GM10266 (cell line): ENCODE measurements at regions not wholly inside any gene's neighbourhood (a gene's known extent, or its start where the extent isn't known, plus 50 kb on each side); places are given as distances from the start of the nearest gene placed in this dataset.

Source experiments
- DNase-seq: peaks from one replicate; pipeline ENCODE4 v3.0.0; 2012; ENCODE audit errors: extremely low spot score
- TF ChIP-seq, protein P1 (sequence below): IDR thresholded peaks from 2 replicates; pipeline ENCODE4 v1.5.1; 2012; ENCODE audit warnings: mild to moderate bottlenecking, low read depth; ENCODE audit not compliant: control insufficient read depth, insufficient read depth; ENCODE audit errors: missing control alignments

DNA sequence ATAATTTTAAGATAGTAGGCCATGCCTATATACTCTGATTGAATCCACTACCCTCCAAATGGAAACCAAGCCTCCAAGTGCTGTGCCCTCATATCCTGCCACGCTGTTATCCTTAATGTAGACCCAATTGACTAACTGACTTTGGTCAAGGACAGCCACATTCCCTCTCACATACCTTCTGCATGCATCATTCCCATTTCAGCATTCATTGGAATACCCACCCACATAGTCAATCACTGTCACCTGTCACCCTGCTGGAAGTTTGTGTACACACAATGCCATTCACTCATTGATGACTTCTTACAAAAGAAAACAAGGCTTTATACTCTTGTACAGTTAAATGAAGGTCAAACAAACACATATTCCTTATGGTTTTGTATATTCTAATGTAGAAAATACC is 221.1 kb upstream of the PBX1 start:
- DNase-seq: no peak
- TF ChIP-seq, protein P1, sequence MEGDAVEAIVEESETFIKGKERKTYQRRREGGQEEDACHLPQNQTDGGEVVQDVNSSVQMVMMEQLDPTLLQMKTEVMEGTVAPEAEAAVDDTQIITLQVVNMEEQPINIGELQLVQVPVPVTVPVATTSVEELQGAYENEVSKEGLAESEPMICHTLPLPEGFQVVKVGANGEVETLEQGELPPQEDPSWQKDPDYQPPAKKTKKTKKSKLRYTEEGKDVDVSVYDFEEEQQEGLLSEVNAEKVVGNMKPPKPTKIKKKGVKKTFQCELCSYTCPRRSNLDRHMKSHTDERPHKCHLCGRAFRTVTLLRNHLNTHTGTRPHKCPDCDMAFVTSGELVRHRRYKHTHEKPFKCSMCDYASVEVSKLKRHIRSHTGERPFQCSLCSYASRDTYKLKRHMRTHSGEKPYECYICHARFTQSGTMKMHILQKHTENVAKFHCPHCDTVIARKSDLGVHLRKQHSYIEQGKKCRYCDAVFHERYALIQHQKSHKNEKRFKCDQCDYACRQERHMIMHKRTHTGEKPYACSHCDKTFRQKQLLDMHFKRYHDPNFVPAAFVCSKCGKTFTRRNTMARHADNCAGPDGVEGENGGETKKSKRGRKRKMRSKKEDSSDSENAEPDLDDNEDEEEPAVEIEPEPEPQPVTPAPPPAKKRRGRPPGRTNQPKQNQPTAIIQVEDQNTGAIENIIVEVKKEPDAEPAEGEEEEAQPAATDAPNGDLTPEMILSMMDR: no peak

- TF ChIP-seq, protein P1: no peak
Measured at GRCh38 chr1:164343189-164343588, 215.8 kb upstream of the PBX1 start.

GRCh38 chr1:164347980-164348379 is 211.0 kb upstream of the PBX1 start:
- DNase-seq: no peak
- TF ChIP-seq, protein P1: no peak

More at GRCh38 chr1:164343189-164343588, 215.8 kb upstream of the PBX1 start:
- no peak for DNase-seq

DNA sequence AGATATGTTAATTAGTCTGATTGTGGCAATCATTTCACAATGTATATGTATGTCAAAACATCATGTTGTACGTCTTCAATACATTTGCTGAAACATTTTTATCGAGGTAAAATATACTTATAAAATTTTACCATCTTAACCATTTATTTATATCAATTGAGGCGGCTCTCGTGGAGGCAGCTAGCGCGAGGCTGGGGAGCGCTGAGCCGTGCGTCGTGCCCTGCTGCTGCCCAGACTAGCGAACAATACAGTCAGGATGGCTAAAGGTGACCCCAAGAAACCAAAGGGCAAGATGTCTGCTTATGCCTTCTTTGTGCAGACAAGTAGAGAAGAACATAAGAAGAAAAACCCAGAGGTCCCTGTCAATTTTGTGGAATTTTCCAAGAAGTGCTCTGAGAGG is 202.5 kb upstream of the PBX1 start:
- TF ChIP-seq, protein P1: no peak
- no peak for DNase-seq

DNA sequence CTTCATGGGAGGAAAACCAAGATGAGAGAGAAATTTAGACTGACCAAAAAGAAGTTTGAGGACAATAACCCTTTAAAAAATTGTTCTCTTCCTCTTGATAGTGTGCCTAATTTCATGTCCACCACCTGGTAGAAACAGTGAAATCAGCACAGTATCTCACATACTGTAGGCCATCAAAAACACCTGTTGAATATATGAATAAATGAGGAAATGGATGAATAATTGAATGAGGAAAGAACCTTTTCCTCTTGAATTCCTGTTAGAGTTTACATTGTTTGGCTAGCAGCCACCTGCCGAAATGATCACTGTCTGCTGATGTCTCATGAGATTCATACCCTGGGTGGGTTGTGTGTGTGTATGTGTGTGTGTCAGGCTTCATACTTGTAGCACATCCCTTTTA is 198.7 kb upstream of the PBX1 start:
- DNase-seq: no peak
- TF ChIP-seq, protein P1: no peak

GRCh38 chr1:164361927-164362326 is 197.1 kb upstream of the PBX1 start:
- no peak for DNase-seq
- TF ChIP-seq, protein P1: no peak

- DNase-seq: no peak
- TF ChIP-seq, protein P1: no peak
Measured at GRCh38 chr1:164363980-164364379, 195.0 kb upstream of the PBX1 start.
